Colonic mucosa (tissue), 4 donors: ENCODE measurements at regions not wholly inside any gene's neighbourhood (a gene's known extent, or its start where the extent isn't known, plus 50 kb on each side); places are given as distances from the start of the nearest gene placed in this dataset.

Source experiments
- DNase-seq: peaks from one replicate; pipeline ENCODE4 v3.0.0-alpha.2; 2020
- H3K27ac ChIP-seq: fragments of 200-600 bp; one replicate; pipeline ENCODE4 v1.8.0; 2021
- H3K27me3 ChIP-seq: fragments of 200-600 bp; one replicate; pipeline ENCODE4 v1.8.0; 2021
- H3K36me3 ChIP-seq: fragments of 200-600 bp; one replicate; pipeline ENCODE4 v1.8.0; 2021
- H3K4me1 ChIP-seq: fragments of 200-600 bp; one replicate; pipeline ENCODE4 v1.8.0; 2021; ENCODE audit warnings: mild to moderate bottlenecking
- H3K4me3 ChIP-seq: fragments of 200-600 bp; one replicate; pipeline ENCODE4 v1.8.0; 2021
- H3K9ac ChIP-seq, 2 donors: one replicate each; pipeline ENCODE4 v1.7.0; 2013; ENCODE audit warnings: control low read depth in 2 of 2, low read depth in 2 of 2, low read length in 2 of 2
- H3K9me3 ChIP-seq: fragments of 200-600 bp; one replicate; pipeline ENCODE4 v1.8.0; 2021
- intact Hi-C: fragments of 100-400 bp; cut with DNase I; formaldehyde crosslinking; loops from one replicate; pipeline ENCODE4 v1.14.1; 2022
- TF ChIP-seq, protein P1 (sequence below): fragments of 200-600 bp; IDR thresholded peaks from one replicate; pipeline ENCODE4 v1.8.0; 2022; ENCODE audit warnings: antibody characterized with exemption, mild to moderate bottlenecking
- donor health status: healthy.
- donor health status: DM: no; HTN: no; CAD: no.
- donor health status: DM: no; HTN: no; CAD: no.

DNA sequence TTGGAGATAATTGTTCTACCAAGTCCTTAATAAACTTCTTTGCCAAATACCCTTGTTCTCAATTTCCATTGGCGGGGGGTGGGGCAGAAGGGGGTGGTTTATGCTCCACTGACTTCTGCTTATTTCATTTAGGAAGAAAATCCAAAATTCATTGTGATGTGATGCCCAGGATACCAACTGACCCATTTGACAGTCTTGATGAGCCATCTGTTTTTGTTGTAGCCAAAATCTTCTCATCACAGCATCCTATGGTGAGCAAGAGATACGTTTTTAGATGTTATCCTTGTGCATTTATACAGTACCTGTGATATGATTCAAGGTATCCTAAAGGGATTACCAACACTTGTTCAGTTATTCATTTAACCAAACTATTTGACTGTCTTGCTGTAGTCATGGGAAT lies 108.5 kb upstream of the BMP5 start:
- intact Hi-C loops, result loop anchor here (2.0 kb wide), 1 partner anchor 309 kb away; no protein-coding TSS in a partner anchor
- H3K27ac ChIP-seq, result no peak overlapping the region

DNA sequence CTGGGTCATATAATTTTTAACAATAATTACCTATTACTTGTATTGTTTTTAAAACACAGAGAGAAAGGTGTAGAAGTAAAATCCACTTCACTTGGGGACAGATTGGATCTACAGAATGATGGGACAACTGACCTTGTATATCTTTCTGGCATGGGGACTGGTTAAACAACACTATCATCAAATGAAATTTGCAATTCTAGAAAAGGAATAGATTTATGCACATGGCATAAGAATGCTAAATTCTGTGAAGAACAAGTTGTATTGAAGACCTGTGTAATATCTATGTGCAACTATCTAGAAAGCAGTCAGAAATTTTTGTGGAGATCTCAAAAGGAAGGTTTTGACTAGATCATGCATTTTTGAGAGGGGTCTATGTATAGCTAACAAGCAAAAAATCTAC lies 106.3 kb upstream of the BMP5 start:
- Histone ChIP-seq H3K9me3 (no peaks in the 10 kb centered on the region), H3K27ac (no peak overlapping the region), H3K4me3 (no peak overlapping the region), H3K9ac (no peak overlapping the region), H3K4me1 (no peaks in the 10 kb centered on the region), H3K27me3 (no peaks in the 10 kb centered on the region), H3K36me3 (no peaks in the 10 kb centered on the region)
- TF ChIP-seq, protein P1, sequence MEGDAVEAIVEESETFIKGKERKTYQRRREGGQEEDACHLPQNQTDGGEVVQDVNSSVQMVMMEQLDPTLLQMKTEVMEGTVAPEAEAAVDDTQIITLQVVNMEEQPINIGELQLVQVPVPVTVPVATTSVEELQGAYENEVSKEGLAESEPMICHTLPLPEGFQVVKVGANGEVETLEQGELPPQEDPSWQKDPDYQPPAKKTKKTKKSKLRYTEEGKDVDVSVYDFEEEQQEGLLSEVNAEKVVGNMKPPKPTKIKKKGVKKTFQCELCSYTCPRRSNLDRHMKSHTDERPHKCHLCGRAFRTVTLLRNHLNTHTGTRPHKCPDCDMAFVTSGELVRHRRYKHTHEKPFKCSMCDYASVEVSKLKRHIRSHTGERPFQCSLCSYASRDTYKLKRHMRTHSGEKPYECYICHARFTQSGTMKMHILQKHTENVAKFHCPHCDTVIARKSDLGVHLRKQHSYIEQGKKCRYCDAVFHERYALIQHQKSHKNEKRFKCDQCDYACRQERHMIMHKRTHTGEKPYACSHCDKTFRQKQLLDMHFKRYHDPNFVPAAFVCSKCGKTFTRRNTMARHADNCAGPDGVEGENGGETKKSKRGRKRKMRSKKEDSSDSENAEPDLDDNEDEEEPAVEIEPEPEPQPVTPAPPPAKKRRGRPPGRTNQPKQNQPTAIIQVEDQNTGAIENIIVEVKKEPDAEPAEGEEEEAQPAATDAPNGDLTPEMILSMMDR, result no peak
- intact Hi-C loops, result loop anchor here (2.0 kb wide), 1 partner anchor 311 kb away; no protein-coding TSS in a partner anchor
- DNase-seq, result no peak

More for the DNA sequence above, 108.5 kb upstream of the BMP5 start:
- no peak for DNase-seq
- no peaks in the 10 kb centered on the region for H3K4me1 ChIP-seq
- no peaks in the 10 kb centered on the region for H3K36me3 ChIP-seq
- H3K9me3 ChIP-seq, result no peaks in the 10 kb centered on the region
- H3K4me3 ChIP-seq, result no peak overlapping the region
- H3K9ac ChIP-seq, result no peak overlapping the region
- TF ChIP-seq, protein P1, result no peak
- no peaks in the 10 kb centered on the region for H3K27me3 ChIP-seq

DNA sequence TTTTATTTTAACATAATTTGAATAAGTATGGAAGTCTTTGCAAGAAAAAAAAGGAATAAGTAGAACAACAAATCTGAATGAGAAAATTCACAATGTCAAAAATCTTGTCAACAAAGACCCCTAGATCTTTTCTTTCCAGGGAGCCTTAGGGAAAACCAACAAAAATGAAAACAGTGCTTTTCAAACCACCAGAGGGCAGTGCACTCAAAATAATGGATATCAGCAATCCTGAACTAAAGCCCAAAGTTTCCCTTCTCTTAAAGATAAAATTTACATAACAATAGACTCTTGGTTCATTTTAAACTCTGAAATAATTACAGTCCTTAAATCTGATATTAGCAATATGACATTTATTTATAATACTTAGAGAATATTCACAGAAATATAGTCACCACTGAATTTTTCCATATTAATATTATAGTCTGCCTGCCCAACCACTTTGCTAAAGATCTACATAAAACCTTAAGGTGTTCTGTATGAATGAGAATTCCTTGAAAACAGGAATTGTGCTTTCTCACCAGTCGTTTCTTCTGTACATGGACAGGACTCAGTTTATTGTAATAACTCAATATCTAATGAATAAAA lies 105.3 kb upstream of the BMP5 start:
- TF ChIP-seq, protein P1, result peak; percentile 62
- H3K9me3 ChIP-seq, result no peaks in the 10 kb centered on the region
- no peak overlapping the region for H3K9ac ChIP-seq
- intact Hi-C loops, result no loop called here
- H3K4me1 ChIP-seq, result no peaks in the 10 kb centered on the region
- DNase-seq, result peak; percentile 45
- H3K27me3 ChIP-seq, result no peaks in the 10 kb centered on the region
- no peak overlapping the region for H3K27ac ChIP-seq
- H3K4me3 ChIP-seq, result no peak overlapping the region
- H3K36me3 ChIP-seq, result no peaks in the 10 kb centered on the region

DNA sequence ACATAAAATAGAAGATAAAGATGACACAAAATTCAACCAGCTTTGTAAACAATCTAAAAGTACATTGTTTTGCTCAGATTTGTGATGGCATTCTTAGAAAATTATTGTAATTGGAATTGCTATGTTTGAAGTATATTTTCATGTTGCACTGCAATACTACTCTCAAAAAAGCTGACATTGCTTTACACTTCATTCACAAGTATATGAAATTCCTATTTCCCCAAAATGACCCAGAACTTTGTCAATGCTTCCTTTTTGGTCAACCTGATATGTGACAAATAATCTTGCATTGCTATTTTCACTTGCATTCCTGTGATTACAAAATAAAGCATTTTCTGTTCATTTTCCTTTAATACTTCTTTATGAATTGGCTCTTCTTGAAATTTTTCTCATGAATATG lies 104.1 kb upstream of the BMP5 start:
- TF ChIP-seq, protein P1, result no peak
- H3K9ac ChIP-seq, result no peak overlapping the region
- H3K27me3 ChIP-seq, result no peaks in the 10 kb centered on the region
- intact Hi-C loops, result no loop called here
- H3K4me1 ChIP-seq, result no peaks in the 10 kb centered on the region
- DNase-seq, result no peak
- H3K27ac ChIP-seq, result no peak overlapping the region
- no peak overlapping the region for H3K4me3 ChIP-seq
- no peaks in the 10 kb centered on the region for H3K9me3 ChIP-seq
- no peaks in the 10 kb centered on the region for H3K36me3 ChIP-seq

DNA sequence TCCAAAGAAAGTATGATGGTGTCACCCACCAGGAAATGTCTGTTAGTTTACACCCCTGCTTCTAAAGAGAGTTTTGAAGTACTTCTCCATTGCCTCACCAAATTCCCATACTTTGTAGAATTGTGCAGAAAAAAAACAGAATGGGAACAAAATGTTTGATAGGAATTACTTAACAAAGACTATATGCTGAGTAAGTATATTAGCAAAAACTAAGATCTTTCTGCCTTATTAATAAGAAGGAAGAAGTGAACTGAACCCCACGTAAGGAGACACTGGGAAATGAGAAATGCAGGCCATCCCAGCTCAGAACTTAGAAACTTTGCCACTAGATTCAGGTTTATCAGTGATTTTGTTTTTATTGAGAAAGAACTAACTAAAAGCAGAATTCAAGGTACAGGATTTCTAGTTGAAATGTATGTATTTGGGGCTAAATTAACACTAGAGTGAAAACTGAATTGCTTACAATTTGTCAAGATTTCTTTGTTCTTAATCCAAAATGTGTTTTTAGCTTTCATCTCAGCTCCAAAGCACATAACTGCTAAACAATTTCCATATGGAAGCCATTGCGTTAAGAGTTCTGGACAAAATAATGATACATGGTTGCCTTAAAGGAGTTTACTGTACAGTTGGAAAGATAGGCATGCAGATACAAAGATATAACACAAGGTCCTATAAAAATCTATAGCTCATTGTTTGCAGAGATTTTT lies 102.7 kb upstream of the BMP5 start:
- Histone ChIP-seq H3K9me3 (no peaks in the 10 kb centered on the region), H3K36me3 (no peaks in the 10 kb centered on the region), H3K27ac (no peak overlapping the region), H3K9ac (no peak overlapping the region), H3K4me1 (no peaks in the 10 kb centered on the region), H3K27me3 (no peaks in the 10 kb centered on the region), H3K4me3 (no peak overlapping the region)
- DNase-seq, result no peak
- TF ChIP-seq, protein P1, result no peak
- intact Hi-C loops, result no loop called here
